Sigmoid colon (tissue), 4 donors: ENCODE measurements at regions not wholly inside any gene's neighbourhood (a gene's known extent, or its start where the extent isn't known, plus 50 kb on each side); places are given as distances from the start of the nearest gene placed in this dataset.

Experiments used
- EP300 ChIP-seq, 4 donors: sonication (generic); formaldehyde crosslinking; IDR thresholded peaks; one replicate each; pipeline ENCODE4 v1.6.1; 2017; ENCODE audit warnings: antibody characterized with exemption in 4 of 4
- POLR2AphosphoS5 ChIP-seq, 4 donors: sonication (generic); formaldehyde crosslinking; IDR thresholded peaks; one replicate each; pipeline ENCODE4 v1.6.1; 2017; ENCODE audit warnings: antibody characterized with exemption in 4 of 4
- TF ChIP-seq, protein P1 (sequence below), 4 experiments: fragments of 450-650 bp in 3 of 4; fragments of 200-600 bp in 1 of 4; IDR thresholded peaks; one replicate each; pipeline ENCODE4 v1.5.1; 2016 to 2019; ENCODE audit warnings: antibody characterized with exemption in 4 of 4, mild to moderate bottlenecking in 3 of 4, moderate library complexity in 2 of 4

- TF ChIP-seq POLR2AphosphoS5 (IDR thresholded peaks at IDR 0.05), result no peak
- TF ChIP-seq EP300 (IDR thresholded peaks at IDR 0.05), result no peak
- TF ChIP-seq, protein P1, sequence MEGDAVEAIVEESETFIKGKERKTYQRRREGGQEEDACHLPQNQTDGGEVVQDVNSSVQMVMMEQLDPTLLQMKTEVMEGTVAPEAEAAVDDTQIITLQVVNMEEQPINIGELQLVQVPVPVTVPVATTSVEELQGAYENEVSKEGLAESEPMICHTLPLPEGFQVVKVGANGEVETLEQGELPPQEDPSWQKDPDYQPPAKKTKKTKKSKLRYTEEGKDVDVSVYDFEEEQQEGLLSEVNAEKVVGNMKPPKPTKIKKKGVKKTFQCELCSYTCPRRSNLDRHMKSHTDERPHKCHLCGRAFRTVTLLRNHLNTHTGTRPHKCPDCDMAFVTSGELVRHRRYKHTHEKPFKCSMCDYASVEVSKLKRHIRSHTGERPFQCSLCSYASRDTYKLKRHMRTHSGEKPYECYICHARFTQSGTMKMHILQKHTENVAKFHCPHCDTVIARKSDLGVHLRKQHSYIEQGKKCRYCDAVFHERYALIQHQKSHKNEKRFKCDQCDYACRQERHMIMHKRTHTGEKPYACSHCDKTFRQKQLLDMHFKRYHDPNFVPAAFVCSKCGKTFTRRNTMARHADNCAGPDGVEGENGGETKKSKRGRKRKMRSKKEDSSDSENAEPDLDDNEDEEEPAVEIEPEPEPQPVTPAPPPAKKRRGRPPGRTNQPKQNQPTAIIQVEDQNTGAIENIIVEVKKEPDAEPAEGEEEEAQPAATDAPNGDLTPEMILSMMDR (IDR thresholded peaks at IDR 0.05), result no peak
Measured at GRCh38 chr2:4674007-4674406, 970.6 kb downstream of the DCDC2C start.
